ENCODE measurements at regions not wholly inside any gene's neighbourhood (a gene's known extent, or its start where the extent isn't known, plus 50 kb on each side); places are given as distances from the start of the nearest gene placed in this dataset.

- Histone ChIP-seq H3K27ac (peak overlapping the region; percentile 73), H3K4me3 (no peak overlapping the region), H3K27me3 (no peaks in the 10 kb centered on the region), H3K4me1 (peaks cover 36% of the 10 kb centered on the region), H3K9me3 (no peaks in the 10 kb centered on the region), H3K36me3 (no peaks in the 10 kb centered on the region)
- DNase-seq (ENCODE audit: extremely low spot score in 2 of 2) = no peak
- TF ChIP-seq POLR2A (IDR thresholded peaks at IDR 0.05) = no peak
- intact Hi-C loops (cut with DNase I) = no loop called here
These were observed 410.2 kb downstream of the ACTL7B start for GRCh38 chr9:108445431-108446071.

GRCh38 chr9:108444400-108445358, 411.1 kb downstream of the ACTL7B start:
- intact Hi-C loops (cut with DNase I) = no loop called here
- Histone ChIP-seq H3K4me1 (peaks cover 41% of the 10 kb centered on the region), H3K27ac (peak overlapping the region; percentile 73), H3K4me3 (peak overlapping the region; percentile 22 to 40), H3K9me3 (no peaks in the 10 kb centered on the region), H3K27me3 (no peaks in the 10 kb centered on the region), H3K36me3 (no peaks in the 10 kb centered on the region)
- peak; percentile 60 to 83 for TF ChIP-seq POLR2AphosphoS5 (IDR thresholded peaks at IDR 0.05; ENCODE audit: insufficient read depth in 1 of 2, low read depth in 1 of 2)
- no peak for TF ChIP-seq POLR2A (IDR thresholded peaks at IDR 0.05)
- DNase-seq (ENCODE audit: extremely low spot score in 2 of 2) = peak in 1 of 2 donors; percentile 90

GRCh38 chr9:108443741-108444140, 412.0 kb downstream of the ACTL7B start:
- Histone ChIP-seq H3K27me3 (no peaks in the 10 kb centered on the region), H3K36me3 (no peaks in the 10 kb centered on the region), H3K27ac (peak overlapping the region; percentile 73), H3K4me3 (peak overlapping the region in 1 of 2 donors; percentile 40), H3K4me1 (peaks cover 41% of the 10 kb centered on the region), H3K9me3 (no peaks in the 10 kb centered on the region)
- intact Hi-C loops (cut with DNase I) = no loop called here
- TF ChIP-seq POLR2A (IDR thresholded peaks at IDR 0.05) = no peak
- no peak for TF ChIP-seq CTCF (IDR thresholded peaks at IDR 0.05)
- TF ChIP-seq POLR2AphosphoS5 (IDR thresholded peaks at IDR 0.05; ENCODE audit: insufficient read depth in 1 of 2, low read depth in 1 of 2) = no peak
- no peak for DNase-seq (ENCODE audit: extremely low spot score in 2 of 2)

- peaks cover 41% of the 10 kb centered on the region for H3K4me1 ChIP-seq
- intact Hi-C loops (cut with DNase I) = no loop called here
- DNase-seq (ENCODE audit: extremely low spot score in 2 of 2) = no peak
- H3K36me3 ChIP-seq = no peaks in the 10 kb centered on the region
- peak overlapping the region in 1 of 2 donors; percentile 40 for H3K4me3 ChIP-seq
- H3K27ac ChIP-seq = peak overlapping the region; percentile 73
- no peaks in the 10 kb centered on the region for H3K9me3 ChIP-seq
- TF ChIP-seq CTCF (IDR thresholded peaks at IDR 0.05) = no peak
- TF ChIP-seq POLR2AphosphoS5 (IDR thresholded peaks at IDR 0.05; ENCODE audit: insufficient read depth in 1 of 2, low read depth in 1 of 2) = no peak
- no peak for TF ChIP-seq POLR2A (IDR thresholded peaks at IDR 0.05)
- H3K27me3 ChIP-seq = no peaks in the 10 kb centered on the region
These were observed 412.7 kb downstream of the ACTL7B start for GRCh38 chr9:108443019-108443633.

GRCh38 chr9:108442627-108443018, 413.2 kb downstream of the ACTL7B start:
- intact Hi-C loops (cut with DNase I) = no loop called here
- Histone ChIP-seq H3K9me3 (no peaks in the 10 kb centered on the region), H3K36me3 (no peaks in the 10 kb centered on the region), H3K4me1 (peaks cover 41% of the 10 kb centered on the region), H3K27ac (peak overlapping the region; percentile 73), H3K27me3 (no peaks in the 10 kb centered on the region), H3K4me3 (no peak overlapping the region)
- no peak for DNase-seq (ENCODE audit: extremely low spot score in 2 of 2)
- TF ChIP-seq POLR2A (IDR thresholded peaks at IDR 0.05) (no peak), CTCF (IDR thresholded peaks at IDR 0.05) (no peak), POLR2AphosphoS5 (IDR thresholded peaks at IDR 0.05; ENCODE audit: insufficient read depth in 1 of 2, low read depth in 1 of 2) (no peak)

All from vagina (tissue), 2 donors.